ENCODE measurements at regions not wholly inside any gene's neighbourhood (a gene's known extent, or its start where the extent isn't known, plus 50 kb on each side); places are given as distances from the start of the nearest gene placed in this dataset.
"Not testable (repeated sequence)": the region's sequence is repeated elsewhere in the genome, so short reads cannot be mapped to it uniquely, and the experiment has no call there.

DNA sequence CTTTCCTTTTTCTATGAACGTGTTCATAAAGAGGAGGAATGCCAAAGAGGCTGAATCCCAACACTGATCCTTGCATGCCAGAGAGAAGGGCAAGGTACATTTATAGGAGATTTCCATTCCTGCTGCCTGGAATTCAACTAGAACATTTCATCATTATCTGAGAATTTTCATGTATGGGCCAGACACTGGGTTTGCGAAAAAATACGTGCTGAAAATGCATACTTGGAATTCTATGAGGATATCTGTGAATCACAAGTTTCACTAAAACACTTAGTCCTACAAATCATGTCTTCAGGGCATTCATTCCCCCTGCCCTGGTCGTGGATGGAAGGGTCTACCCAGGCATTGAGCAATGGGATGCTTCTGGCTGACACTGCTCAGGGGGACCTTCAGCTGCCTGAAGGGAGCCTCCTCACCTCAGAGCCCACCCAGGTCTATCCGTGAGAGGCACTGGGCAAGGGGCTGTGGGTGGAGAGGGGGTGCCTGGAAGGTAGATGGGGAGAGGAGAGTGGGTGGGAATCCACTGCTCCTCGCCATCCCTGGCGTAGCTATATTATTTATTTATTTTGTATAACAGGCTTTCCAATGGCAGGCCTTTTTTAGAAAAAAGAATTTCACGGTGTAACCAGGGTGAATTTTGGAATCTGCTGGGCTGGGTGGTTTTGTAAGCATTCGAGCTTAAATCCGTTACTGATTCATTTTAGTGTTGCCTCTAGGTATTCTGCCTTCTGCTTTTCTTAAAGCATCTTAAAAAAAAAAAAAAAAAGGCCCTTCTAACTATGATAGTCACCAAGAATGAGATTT is 560.6 kb upstream of the ID2 start:
- DNase-seq (ENCODE audit: low spot score), result no peak

GRCh38 chr2:8121826-8122513 is 559.9 kb upstream of the ID2 start:
- no peak for DNase-seq (ENCODE audit: low spot score)

- DNase-seq (ENCODE audit: low spot score), result no peak
Measured at GRCh38 chr2:8122520-8122919, 559.3 kb upstream of the ID2 start.

DNA sequence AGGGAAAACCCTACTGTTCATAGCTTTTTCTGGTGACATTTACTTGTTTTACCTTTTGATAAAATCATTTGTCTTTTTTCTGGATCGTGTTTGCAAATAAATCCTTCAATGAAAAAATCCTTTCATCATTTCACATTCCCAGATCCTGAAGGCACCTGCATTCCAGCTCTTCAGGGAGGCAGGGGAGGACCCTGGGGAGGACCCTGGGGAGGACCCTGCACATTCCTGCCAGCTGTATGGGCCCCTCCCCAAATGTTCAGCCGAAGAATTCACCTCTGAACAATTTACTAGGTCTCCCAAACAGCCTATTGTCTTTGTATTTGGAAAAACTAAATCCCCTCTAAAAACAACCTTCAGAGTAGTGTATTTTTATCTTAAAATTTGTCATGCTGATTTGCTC is 558.4 kb upstream of the ID2 start:
- DNase-seq (ENCODE audit: low spot score), result no peak

DNA sequence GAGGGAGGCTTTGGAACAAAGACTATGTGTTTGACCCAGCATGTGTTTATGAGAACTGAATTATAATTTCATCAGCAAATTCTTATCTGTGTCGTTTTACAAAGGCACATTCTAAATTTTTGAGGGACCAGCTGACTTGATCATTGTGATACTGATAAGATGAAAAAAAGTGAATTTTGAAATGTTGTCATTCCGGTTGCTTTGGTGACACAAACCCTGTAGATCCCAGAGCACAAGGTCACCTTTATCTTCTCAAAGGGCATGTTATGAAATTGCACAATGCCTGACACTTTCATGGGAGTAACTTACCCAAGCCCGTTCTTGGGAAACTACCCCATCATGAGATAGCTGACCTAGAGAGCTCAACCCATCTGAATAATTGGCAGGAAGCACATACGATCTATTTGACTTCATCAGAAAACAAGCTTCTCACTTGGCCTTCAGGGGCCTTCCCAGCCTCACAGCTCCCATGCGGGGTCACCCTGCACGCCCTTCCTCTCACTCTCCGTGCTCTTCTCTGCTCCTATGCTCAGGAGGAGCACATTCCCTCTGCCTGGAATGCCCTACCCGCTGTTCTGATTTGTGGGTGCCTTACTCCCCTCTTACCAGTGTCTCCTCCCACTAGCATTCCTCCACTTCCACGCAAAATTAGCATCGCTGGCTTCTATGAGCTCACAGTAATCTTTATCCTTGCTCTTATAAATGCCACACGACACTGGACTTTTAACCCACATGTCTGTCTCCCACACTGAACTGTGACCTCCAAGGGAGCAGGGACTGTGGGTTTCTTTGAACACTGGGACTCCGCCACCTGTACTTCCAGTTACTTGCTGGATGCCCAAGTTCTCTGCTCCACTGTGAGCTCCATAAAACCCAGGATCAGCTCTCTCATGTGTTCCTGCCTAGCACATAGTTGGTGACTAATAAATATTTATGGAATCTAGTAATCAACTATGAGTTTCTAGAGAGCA is 555.8 kb upstream of the ID2 start:
- no peak for DNase-seq (ENCODE audit: low spot score)

DNA sequence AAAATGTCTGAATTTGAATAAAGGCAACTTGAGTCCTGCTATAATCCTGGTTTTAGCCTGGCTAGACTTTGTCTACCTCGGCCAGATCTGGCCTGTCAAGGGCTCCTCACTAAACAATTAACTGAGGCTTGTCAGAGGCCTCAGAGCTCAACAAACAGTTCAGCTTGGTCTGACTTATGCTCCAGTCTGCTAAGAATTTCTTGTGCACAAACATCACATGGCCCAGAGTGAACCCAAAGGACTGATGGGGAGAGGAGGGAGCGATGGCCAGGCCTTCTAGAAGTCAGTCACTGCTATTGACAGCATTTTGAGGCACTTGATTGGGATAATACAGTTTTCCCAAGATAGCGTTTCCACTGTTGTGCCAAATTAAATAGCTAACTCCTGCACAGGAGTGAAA is 555.1 kb upstream of the ID2 start:
- no peak for DNase-seq (ENCODE audit: low spot score)

GRCh38 chr2:8131423-8131822 is 550.4 kb upstream of the ID2 start:
- DNase-seq (ENCODE audit: low spot score), result not testable (repeated sequence)

DNA sequence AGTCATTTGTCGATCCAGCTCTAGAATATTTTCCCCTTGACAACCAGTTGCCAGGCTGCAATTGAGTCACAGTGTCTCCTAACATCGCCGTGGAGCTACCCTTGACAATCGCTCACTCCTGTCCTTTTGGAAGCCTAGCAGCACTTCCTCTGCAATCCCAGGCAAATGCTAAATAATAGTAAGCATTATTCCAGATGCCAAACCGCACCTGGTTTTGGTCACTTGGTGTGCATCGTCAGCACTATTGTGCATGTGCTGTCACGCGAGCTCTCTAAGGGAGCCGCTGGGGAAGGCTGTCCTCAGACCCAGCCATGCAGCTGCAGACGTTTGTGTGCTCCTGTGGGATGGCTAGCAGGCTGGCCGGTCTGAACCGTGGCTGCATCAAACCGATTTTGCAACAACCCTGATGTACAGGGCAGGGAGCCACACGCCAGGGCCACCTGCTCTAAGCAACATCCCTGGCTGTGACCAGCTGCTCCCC is 549.5 kb upstream of the ID2 start:
- DNase-seq (ENCODE audit: low spot score), result no peak

GRCh38 chr2:8132879-8133278 is 549.0 kb upstream of the ID2 start:
- no peak for DNase-seq (ENCODE audit: low spot score)

DNA sequence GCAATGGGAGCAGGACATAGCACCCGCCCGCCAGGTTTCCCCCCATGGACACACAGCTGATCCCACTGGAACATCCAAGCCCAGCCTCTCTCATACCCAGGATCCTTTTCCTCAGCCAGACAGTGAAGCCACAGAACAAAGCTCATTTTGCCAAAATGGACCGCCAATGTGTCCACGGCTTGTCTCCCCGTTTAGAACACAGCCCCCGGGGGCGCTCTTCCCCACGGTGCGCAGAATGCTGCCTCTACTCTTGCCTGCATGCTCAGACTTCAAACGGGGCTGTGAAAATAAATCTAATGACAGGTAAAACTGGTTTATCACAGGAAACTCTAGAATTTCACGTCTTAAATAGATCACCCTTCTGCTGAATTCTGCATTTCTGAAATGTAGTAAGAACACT is 548.5 kb upstream of the ID2 start:
- DNase-seq (ENCODE audit: low spot score), result no peak

- no peak for DNase-seq (ENCODE audit: low spot score)
Measured at GRCh38 chr2:8133913-8134472, 547.9 kb upstream of the ID2 start.

DNA sequence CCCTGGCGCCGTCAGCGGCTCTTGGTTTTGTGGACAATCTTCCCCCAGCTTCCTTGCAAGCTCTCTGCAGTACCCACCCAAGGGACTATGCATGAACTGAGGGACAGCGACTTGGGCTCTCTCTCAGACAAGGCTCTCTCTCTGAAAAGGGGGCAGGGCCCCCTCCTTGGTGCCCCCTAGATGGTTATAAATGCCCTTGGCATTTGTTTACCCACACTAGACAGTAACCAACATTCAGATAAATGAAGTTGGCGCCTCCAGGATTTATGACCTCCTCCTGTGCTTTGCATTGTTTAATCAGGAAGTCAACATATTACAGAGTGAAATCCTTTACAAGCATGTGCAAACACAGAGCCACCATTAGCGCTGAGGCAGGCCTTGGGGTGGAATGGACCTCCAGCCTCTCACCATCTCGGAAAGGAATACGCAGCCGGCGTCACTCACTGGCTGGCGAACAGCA is 547.4 kb upstream of the ID2 start:
- no peak for DNase-seq (ENCODE audit: low spot score)

DNA sequence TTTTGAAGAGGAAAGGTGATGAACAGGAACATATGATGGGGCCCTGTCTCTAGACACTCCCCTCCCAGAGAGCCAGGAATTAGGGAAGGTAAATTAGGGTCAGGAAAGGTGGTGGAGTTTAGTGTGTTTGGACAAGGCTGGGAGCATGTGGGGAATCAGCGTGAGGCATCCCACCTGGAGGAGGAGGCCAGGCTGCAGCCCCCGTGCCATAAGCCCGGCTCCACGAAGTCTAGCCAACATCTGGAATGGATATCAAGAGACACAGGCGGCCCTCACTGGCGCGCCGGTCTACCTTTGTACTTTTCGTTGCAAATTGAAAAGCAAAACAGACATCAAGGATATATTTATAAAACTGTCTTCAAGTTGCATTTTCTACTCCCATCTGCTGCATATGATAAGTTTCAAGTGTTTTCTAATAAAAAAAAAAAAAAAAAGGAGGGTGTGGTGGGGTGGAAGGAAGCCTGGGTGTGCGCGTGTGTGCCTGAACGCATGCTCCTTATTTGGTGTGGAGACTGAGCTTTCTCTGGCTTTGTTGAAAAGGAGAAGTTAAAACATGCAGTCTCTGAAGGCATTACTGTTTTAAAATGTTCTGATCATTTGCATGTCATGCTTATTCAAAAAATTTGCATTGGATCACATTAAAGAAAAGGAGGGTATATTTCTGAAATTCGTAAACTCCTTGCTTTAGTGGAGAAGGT is 546.7 kb upstream of the ID2 start:
- DNase-seq (ENCODE audit: low spot score), result no peak

- DNase-seq (ENCODE audit: low spot score), result no peak
Measured at GRCh38 chr2:8137801-8138200, 544.1 kb upstream of the ID2 start.

DNA sequence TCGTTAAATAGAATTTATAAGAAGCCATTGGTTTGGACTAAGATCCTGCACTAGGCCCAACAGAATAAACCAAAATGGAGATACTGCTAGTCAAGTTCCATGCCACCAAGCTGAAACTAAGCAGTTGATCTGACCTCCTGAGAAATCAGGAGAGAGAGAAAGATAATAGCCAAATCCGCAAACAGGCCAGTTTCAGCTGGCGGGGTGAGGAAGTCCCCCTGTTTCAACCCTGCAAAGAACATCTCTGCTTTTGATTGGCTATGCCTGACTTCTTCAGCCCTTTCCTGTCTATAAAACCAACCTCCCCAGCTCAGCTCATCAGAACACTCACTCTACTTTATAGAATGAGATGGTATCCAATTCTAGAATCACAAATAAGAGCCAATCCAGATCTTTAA is 543.3 kb upstream of the ID2 start:
- DNase-seq (ENCODE audit: low spot score), result no peak

- DNase-seq (ENCODE audit: low spot score), result no peak
Measured at GRCh38 chr2:8138923-8139667, 542.8 kb upstream of the ID2 start.

- DNase-seq (ENCODE audit: low spot score), result no peak
Measured at GRCh38 chr2:8139668-8140200, 542.1 kb upstream of the ID2 start.

GRCh38 chr2:8141079-8141707 is 540.7 kb upstream of the ID2 start:
- DNase-seq (ENCODE audit: low spot score), result no peak

GRCh38 chr2:8141780-8142179 is 540.1 kb upstream of the ID2 start:
- DNase-seq (ENCODE audit: low spot score), result no peak

DNA sequence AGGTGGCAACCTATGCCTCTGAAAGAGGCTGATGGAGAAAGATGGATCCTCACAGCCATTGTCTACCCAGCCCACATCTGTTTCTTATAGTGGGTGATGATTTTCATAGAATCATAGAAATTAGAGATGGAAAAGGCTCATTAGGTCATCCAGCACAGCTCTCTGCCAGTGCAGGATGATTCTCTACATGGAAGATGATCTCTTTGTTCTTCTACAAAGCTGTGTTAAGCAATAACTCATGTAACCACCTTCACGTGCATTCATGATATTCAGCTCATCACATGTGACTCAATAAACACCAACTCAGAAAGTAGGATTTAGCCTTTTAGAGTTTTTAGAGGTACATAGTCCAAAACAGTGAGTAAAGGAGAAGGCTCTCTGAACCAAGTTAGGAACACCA is 539.4 kb upstream of the ID2 start:
- no peak for DNase-seq (ENCODE audit: low spot score)
